Left lung (tissue), 4 donors: ENCODE measurements at regions not wholly inside any gene's neighbourhood (a gene's known extent, or its start where the extent isn't known, plus 50 kb on each side); places are given as distances from the start of the nearest gene placed in this dataset.

Experiments used
- ATAC-seq: fragments of 200-7000 bp; cut with Tn5 transposase; one replicate; pipeline ENCODE4 v1.9.1; 2020; ENCODE audit warnings: moderate library complexity
- DNase-seq, 4 donors: peaks; one replicate each; pipeline ENCODE4 v3.0.0-alpha.2; 2013 to 2020
- H3K27ac ChIP-seq, 2 donors: fragments of 200-600 bp; sonication (generic) in 1 of 2; one replicate each; pipeline versions ENCODE4 v1.5.0 to v1.8.0; 2020 to 2021
- H3K27me3 ChIP-seq, 2 donors: fragments of 200-600 bp; sonication (generic) in 1 of 2; one replicate each; pipeline versions ENCODE4 v1.5.0 to v1.8.0; 2020 to 2021
- H3K36me3 ChIP-seq, 2 donors: fragments of 200-600 bp; sonication (generic) in 1 of 2; one replicate each; pipeline versions ENCODE4 v1.5.0 to v1.8.0; 2020 to 2021
- H3K4me1 ChIP-seq, 2 donors: fragments of 200-600 bp; one replicate each; pipeline ENCODE4 v1.8.0; 2021
- H3K4me3 ChIP-seq, 2 donors: fragments of 200-600 bp; sonication (generic) in 1 of 2; one replicate each; pipeline versions ENCODE4 v1.5.0 to v1.8.0; 2020 to 2021; ENCODE audit warnings: mild to moderate bottlenecking in 1 of 2
- H3K9me3 ChIP-seq, 2 donors: fragments of 200-600 bp; sonication (generic) in 1 of 2; one replicate each; pipeline versions ENCODE4 v1.5.0 to v1.8.0; 2020 to 2021
- CTCF ChIP-seq, 2 donors: fragments of 200-600 bp; sonication (generic) in 1 of 2; IDR thresholded peaks; one replicate each; pipeline versions ENCODE4 v1.5.0 to v1.8.0; 2021; ENCODE audit warnings: antibody characterized with exemption in 2 of 2
- intact Hi-C, 2 donors: fragments of 100-400 bp; cut with DNase I; formaldehyde crosslinking; loops; one replicate each; pipeline versions ENCODE4 v1.11.2 to v1.14.2; 2022
- donor health status: DM: no; HTN: yes; CAD: no.
- donor health status: DM: no; HTN: no; CAD: no.

DNA sequence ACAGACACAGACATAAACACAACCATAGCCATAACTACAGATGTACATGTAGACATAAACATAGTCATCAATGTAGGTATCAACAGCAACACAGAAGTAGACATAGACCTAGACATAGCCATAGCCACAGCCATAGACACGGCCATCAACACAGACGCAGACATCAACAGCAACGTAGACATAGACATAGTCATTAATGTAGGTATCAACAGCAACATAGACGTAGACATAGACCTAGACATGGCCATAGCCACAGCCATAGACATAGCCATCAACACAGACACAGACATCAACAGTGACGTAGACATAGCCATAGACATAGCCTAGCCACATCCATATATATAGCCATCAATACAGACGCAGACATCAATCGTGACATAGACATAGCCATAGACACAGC is 258.3 kb upstream of the FOXQ1 start:
- Histone ChIP-seq H3K4me3 (no peak overlapping the region), H3K27ac (no peak overlapping the region), H3K9me3 (no peaks in the 10 kb centered on the region), H3K36me3 (no peaks in the 10 kb centered on the region), H3K27me3 (peaks cover 0 to 8% of the 10 kb centered on the region in 2 donors), H3K4me1 (no peaks in the 10 kb centered on the region)
- no peak for TF ChIP-seq CTCF (IDR thresholded peaks at IDR 0.05)
- ATAC-seq = no peak
- no peak for DNase-seq
- intact Hi-C loops = no loop called here

DNA sequence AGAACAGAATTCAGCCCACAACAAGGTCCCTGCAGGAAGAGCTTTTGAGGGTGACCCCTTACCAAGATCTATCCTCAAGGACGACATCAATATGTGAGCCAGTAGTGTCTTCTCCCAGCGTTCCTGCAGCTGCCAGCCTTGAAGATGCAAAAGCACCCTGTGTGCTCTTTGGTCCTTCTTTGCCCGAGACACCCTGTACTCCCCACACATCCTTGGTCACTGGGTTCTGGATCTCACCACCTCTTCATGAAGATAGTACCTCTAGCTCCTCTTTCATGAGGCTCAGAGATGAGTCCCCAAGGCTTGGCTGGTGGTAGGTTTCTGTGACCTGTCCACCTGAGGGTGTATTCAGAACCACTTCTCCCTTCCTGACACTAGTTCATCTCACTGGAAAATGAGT is 259.6 kb upstream of the FOXQ1 start:
- H3K9me3 ChIP-seq = no peaks in the 10 kb centered on the region
- no peak overlapping the region for H3K4me3 ChIP-seq
- no peaks in the 10 kb centered on the region for H3K36me3 ChIP-seq
- intact Hi-C loops = no loop called here
- no peaks in the 10 kb centered on the region for H3K4me1 ChIP-seq
- DNase-seq (no peak), ATAC-seq (no peak)
- no peak for TF ChIP-seq CTCF (IDR thresholded peaks at IDR 0.05)
- H3K27ac ChIP-seq = no peak overlapping the region
- H3K27me3 ChIP-seq = peaks cover 0 to 8% of the 10 kb centered on the region in 2 donors

DNA sequence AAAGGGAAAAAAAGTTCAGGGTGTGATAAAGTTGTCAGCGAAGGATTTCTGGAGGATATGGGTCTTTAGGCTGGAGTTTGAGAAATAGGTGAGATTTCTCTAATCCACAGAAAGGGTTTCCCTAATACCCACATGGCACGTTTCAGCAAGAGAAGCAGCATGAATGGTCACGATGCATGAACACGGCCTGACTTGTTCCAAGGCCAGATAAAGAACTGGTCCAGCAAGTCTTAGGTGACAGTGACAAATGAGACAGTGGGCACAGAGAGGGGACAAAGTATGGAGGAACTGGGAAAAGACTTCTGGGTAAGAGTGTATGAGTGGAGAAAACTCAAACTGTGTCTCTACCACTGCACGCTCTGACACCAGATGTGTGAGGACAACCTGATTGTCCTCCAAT is 262.0 kb upstream of the FOXQ1 start:
- ATAC-seq (no peak), DNase-seq (no peak)
- Histone ChIP-seq H3K4me1 (no peaks in the 10 kb centered on the region), H3K9me3 (no peaks in the 10 kb centered on the region), H3K27me3 (peaks cover 0 to 7% of the 10 kb centered on the region in 2 donors), H3K27ac (no peak overlapping the region), H3K4me3 (no peak overlapping the region), H3K36me3 (no peaks in the 10 kb centered on the region)
- intact Hi-C loops = no loop called here
- no peak for TF ChIP-seq CTCF (IDR thresholded peaks at IDR 0.05)

DNA sequence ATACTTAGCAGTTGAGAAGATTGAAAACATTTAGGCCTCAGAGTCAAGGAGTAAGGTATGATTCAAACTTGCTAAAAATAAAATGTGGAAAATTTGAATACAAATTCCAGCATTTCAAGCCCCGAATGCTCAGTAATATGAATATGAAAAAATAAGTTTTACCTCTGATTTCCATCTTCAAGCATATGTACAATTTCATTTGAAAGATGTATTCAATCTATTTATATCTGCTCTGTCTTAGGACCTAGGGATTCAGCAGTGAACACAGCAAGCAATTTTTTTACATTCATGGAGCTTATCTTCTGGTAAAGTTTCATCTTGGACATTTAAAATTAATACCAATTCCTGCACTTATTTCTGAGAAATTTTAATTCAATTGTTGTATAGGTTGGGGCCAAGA is 262.7 kb upstream of the FOXQ1 start:
- H3K4me3 ChIP-seq = no peak overlapping the region
- no peak for TF ChIP-seq CTCF (IDR thresholded peaks at IDR 0.05)
- H3K27ac ChIP-seq = no peak overlapping the region
- H3K36me3 ChIP-seq = no peaks in the 10 kb centered on the region
- no peak for DNase-seq
- intact Hi-C loops = no loop called here
- ATAC-seq = no peak
- no peaks in the 10 kb centered on the region for H3K4me1 ChIP-seq
- H3K27me3 ChIP-seq = no peaks in the 10 kb centered on the region
- H3K9me3 ChIP-seq = no peaks in the 10 kb centered on the region

DNA sequence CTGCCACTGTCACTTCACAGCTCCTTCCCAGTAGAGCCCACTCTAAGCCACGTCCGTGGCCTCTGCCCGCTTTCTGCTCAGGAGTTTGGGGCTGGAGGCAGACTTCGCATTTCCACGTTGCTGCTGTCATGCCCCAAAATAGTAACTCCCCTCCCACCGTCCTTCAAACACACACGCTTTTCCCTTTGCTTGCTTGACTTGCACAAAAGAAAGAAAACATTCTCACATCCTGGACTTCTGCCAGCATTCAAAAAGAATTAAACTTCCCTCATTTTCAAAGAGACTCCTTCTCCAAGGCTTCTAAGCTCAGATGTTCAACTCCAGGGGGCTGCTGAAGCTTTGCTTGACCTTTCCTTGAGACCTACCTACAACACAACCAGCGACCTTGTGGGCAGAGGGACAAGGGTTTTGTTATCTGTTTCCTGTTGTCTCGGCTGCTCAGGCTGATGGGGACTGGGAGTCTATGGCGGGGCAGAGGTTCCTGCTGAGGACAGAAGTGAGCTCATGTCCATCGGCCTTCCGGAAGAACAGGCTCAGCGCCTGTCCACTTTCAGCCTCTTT is 263.8 kb upstream of the FOXQ1 start:
- no peak for ATAC-seq
- intact Hi-C loops = no loop called here
- TF ChIP-seq CTCF (IDR thresholded peaks at IDR 0.05) = no peak
- H3K4me3 ChIP-seq = no peak overlapping the region
- H3K4me1 ChIP-seq = no peaks in the 10 kb centered on the region
- no peaks in the 10 kb centered on the region for H3K9me3 ChIP-seq
- H3K27ac ChIP-seq = no peak overlapping the region
- no peaks in the 10 kb centered on the region for H3K27me3 ChIP-seq
- H3K36me3 ChIP-seq = no peaks in the 10 kb centered on the region
- peak in 1 of 4 donors; percentile 46 for DNase-seq
